ENCODE measurements at regions not wholly inside any gene's neighbourhood (a gene's known extent, or its start where the extent isn't known, plus 50 kb on each side); places are given as distances from the start of the nearest gene placed in this dataset.

- TF ChIP-seq CHD7 (IDR thresholded peaks at IDR 0.05; ENCODE audit: insufficient replicate concordance, low read length) (no peak), EGR1 (IDR thresholded peaks at IDR 0.05; ENCODE audit: borderline replicate concordance, low read depth, low read length) (no peak), BRCA1 (IDR thresholded peaks at IDR 0.05; ENCODE audit: low read depth, low read length) (no peak), CTBP2 (IDR thresholded peaks at IDR 0.05; ENCODE audit: borderline replicate concordance, insufficient read depth, insufficient read length, low read length) (no peak), POU5F1 (IDR thresholded peaks at IDR 0.05; ENCODE audit: low read depth, low read length) (no peak)
Observed at GRCh38 chr10:35752469-35753461, 110.7 kb upstream of the FZD8 start (continued).
